ENCODE measurements at regions not wholly inside any gene's neighbourhood (a gene's known extent, or its start where the extent isn't known, plus 50 kb on each side); places are given as distances from the start of the nearest gene placed in this dataset.

- no peak for TF ChIP-seq EP300 (IDR thresholded peaks at IDR 0.05)
- TF ChIP-seq, protein P1, sequence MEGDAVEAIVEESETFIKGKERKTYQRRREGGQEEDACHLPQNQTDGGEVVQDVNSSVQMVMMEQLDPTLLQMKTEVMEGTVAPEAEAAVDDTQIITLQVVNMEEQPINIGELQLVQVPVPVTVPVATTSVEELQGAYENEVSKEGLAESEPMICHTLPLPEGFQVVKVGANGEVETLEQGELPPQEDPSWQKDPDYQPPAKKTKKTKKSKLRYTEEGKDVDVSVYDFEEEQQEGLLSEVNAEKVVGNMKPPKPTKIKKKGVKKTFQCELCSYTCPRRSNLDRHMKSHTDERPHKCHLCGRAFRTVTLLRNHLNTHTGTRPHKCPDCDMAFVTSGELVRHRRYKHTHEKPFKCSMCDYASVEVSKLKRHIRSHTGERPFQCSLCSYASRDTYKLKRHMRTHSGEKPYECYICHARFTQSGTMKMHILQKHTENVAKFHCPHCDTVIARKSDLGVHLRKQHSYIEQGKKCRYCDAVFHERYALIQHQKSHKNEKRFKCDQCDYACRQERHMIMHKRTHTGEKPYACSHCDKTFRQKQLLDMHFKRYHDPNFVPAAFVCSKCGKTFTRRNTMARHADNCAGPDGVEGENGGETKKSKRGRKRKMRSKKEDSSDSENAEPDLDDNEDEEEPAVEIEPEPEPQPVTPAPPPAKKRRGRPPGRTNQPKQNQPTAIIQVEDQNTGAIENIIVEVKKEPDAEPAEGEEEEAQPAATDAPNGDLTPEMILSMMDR (IDR thresholded peaks at IDR 0.05) = no peak
Measured at GRCh38 chr18:44517136-44517535, 163.6 kb upstream of the SETBP1 start.
